Panc1 (cell line): ENCODE measurements at regions not wholly inside any gene's neighbourhood (a gene's known extent, or its start where the extent isn't known, plus 50 kb on each side); places are given as distances from the start of the nearest gene placed in this dataset.

ENCODE experiments used
- CTCF ChIP-seq: fragments of 450-650 bp; IDR thresholded peaks from 2 replicates; pipeline ENCODE4 v1.5.1; 2017; ENCODE audit warnings: mild to moderate bottlenecking
- POLR2AphosphoS5 ChIP-seq: IDR thresholded peaks from 2 replicates; pipeline ENCODE4 v1.6.1; 2012; ENCODE audit warnings: mild to moderate bottlenecking, low read depth, low read length, moderate library complexity
- REST ChIP-seq, 2 experiments: IDR thresholded peaks; 2 replicates each; pipeline ENCODE4 v1.6.1; 2011 to 2012; ENCODE audit warnings: low read depth in 2 of 2, control low read depth in 1 of 2, low read length in 1 of 2, mild to moderate bottlenecking in 1 of 2, moderate library complexity in 1 of 2; ENCODE audit not compliant: insufficient read depth in 1 of 2
- SIN3A ChIP-seq: IDR thresholded peaks from 2 replicates; pipeline ENCODE4 v1.6.1; 2012; ENCODE audit warnings: low read depth, mild to moderate bottlenecking, low read length, moderate library complexity, borderline replicate concordance; ENCODE audit not compliant: insufficient read depth
- TCF7L2 ChIP-seq: IDR thresholded peaks from 2 replicates; pipeline ENCODE4 v1.6.1; 2011; ENCODE audit warnings: mild to moderate bottlenecking, low read depth, low read length, inconsistent platforms

GRCh38 chr18:44548291-44549221, 132.1 kb upstream of the SETBP1 start:
- TF ChIP-seq CTCF (no peak), REST (IDR thresholded peaks at IDR 0.05; ENCODE audit: insufficient read depth in 1 of 2, low read depth in 2 of 2, low read length in 1 of 2) (no peak), POLR2AphosphoS5 (no peak), SIN3A (no peak), TCF7L2 (no peak)
